IPS-15b (cell line): ENCODE measurements at regions not wholly inside any gene's neighbourhood (a gene's known extent, or its start where the extent isn't known, plus 50 kb on each side); places are given as distances from the start of the nearest gene placed in this dataset.
"Not testable (repeated sequence)": the region's sequence is repeated elsewhere in the genome, so short reads cannot be mapped to it uniquely, and the experiment has no call there.

ENCODE experiments used
- H3K27me3 ChIP-seq: one replicate; pipeline ENCODE4 v1.6.1; 2013; ENCODE audit warnings: low read length; ENCODE audit not compliant: control insufficient read depth, insufficient read depth
- H3K36me3 ChIP-seq: one replicate; pipeline ENCODE4 v1.6.1; 2013; ENCODE audit warnings: low read length; ENCODE audit not compliant: control insufficient read depth, insufficient read depth
- H3K4me1 ChIP-seq: one replicate; pipeline ENCODE4 v1.6.1; 2013; ENCODE audit warnings: mild to moderate bottlenecking, low read length; ENCODE audit not compliant: control insufficient read depth, insufficient read depth
- H3K4me3 ChIP-seq: one replicate; pipeline ENCODE4 v1.5.1; 2013; ENCODE audit warnings: low read depth, low read length
- H3K9ac ChIP-seq: one replicate; pipeline ENCODE4 v1.6.1; 2013; ENCODE audit warnings: low read depth, mild to moderate bottlenecking, low read length
- H3K9me3 ChIP-seq: one replicate; pipeline ENCODE4 v1.6.1; 2013; ENCODE audit warnings: mild to moderate bottlenecking, low read length; ENCODE audit not compliant: control insufficient read depth, insufficient read depth

DNA sequence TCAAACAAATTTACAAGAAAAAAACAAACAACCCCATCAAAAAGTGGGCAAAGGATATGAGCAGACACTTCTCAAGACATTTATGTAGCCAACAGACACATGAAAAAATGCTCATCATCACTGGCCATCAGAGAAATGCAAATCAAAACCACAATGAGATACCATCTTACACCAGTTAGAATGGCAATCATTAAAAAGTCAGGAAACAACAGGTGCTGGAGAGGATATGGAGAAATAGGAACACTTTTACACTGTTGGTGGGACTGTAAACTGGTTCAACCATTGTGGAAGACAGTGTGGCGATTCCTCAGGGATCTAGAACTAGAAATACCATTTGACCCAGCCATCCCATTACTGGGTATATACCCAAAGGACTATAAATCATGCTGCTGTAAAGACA lies 77.1 kb upstream of the SIM2 start:
- not testable (repeated sequence) for H3K9me3 ChIP-seq, H3K36me3 ChIP-seq, H3K4me1 ChIP-seq, H3K27me3 ChIP-seq, H3K4me3 ChIP-seq, H3K9ac ChIP-seq

GRCh38 chr21:36624105-36624504 lies 74.8 kb upstream of the SIM2 start:
- H3K4me1 ChIP-seq = no peaks in the 10 kb centered on the region
- no peak overlapping the region for H3K9ac ChIP-seq
- no peaks in the 10 kb centered on the region for H3K9me3 ChIP-seq
- H3K36me3 ChIP-seq = no peaks in the 10 kb centered on the region
- peaks cover 2% of the 10 kb centered on the region for H3K27me3 ChIP-seq
- H3K4me3 ChIP-seq = no peak overlapping the region

- no peaks in the 10 kb centered on the region for H3K4me1 ChIP-seq
- no peak overlapping the region for H3K9ac ChIP-seq
- H3K9me3 ChIP-seq = no peaks in the 10 kb centered on the region
Measured at GRCh38 chr21:36626791-36627190, 72.1 kb upstream of the SIM2 start.

DNA sequence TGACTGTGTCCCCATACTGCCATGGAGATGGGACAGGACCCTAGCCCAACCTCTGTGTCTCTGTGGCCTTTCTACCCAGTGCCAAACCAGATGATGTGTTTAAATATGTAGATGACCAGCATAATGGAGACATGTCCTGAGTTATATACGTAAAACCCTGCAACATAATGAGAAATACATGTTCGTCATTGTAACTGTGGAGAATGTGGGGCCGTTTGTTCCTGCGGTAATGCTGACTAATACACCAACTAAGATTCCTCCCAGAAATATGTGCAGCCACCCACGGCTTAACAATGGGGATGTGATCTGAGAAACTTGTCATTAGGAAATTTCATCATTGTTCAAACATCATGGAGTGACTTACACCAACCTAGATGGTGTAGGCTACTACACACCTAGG lies 71.7 kb upstream of the SIM2 start:
- Histone ChIP-seq H3K4me3 (no peak overlapping the region), H3K36me3 (no peaks in the 10 kb centered on the region), H3K27me3 (peaks cover 11% of the 10 kb centered on the region), H3K9me3 (no peaks in the 10 kb centered on the region), H3K9ac (no peak overlapping the region), H3K4me1 (no peaks in the 10 kb centered on the region)

More at GRCh38 chr21:36626791-36627190, 72.1 kb upstream of the SIM2 start:
- no peaks in the 10 kb centered on the region for H3K36me3 ChIP-seq
- no peak overlapping the region for H3K4me3 ChIP-seq
- H3K27me3 ChIP-seq = peaks cover 11% of the 10 kb centered on the region

DNA sequence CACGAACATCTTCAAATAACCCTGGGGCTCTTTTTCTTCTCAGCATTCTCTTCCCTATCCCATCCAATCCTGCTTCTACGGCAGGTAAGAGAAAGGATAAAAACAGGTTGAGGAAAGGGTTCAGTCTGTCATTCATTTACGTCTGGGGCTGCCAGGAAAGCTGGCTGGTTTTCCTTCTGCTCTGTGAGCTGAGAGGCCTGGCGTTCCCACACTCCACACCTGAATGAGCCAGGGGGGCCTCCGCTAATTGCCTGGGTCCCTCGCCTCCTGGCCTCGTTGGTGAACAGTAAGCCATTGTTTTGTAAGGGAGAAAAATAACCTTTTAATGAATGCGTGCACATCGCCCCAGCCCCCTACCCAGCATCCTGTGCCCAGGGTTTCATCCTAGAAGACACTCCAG lies 70.8 kb upstream of the SIM2 start:
- Histone ChIP-seq H3K27me3 (peaks cover 15% of the 10 kb centered on the region), H3K9me3 (no peaks in the 10 kb centered on the region), H3K9ac (no peak overlapping the region), H3K4me3 (no peak overlapping the region), H3K4me1 (no peaks in the 10 kb centered on the region), H3K36me3 (no peaks in the 10 kb centered on the region)

DNA sequence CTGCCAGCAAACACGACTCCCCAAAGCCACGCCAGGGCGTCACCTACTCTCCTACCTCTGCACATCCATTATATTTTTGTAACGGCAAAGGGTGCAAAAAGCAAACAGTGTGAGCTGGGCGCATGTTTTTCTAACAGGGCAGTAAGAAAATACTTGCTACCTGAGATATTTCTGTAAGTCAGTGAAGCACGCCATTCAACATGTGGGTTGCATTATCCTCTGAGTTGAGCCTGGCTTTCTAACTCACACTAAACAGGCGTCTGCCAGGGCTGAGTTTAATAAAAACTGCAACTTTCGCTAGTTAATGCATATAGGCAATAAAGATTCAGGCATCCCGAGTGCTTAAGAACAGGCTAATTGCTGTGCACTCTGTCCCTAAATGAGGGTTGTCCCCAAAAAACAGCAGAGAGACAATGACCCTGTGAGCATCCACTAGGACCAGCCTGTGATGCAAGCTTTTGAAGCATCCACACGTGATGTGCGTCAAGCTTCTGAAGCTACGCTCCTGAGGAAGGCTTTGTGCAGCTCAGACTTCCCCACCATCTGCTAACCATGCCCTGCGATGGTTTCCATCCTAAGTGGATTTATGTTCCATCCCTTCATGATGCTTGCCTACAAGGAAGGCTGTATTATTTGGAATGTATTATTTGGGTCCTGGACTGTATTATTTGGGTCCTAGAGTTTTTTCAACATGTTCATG lies 70.0 kb upstream of the SIM2 start:
- Histone ChIP-seq H3K9ac (no peak overlapping the region), H3K9me3 (no peaks in the 10 kb centered on the region), H3K27me3 (peaks cover 15% of the 10 kb centered on the region), H3K36me3 (no peaks in the 10 kb centered on the region), H3K4me3 (no peak overlapping the region), H3K4me1 (no peaks in the 10 kb centered on the region)

- Histone ChIP-seq H3K9ac (no peak overlapping the region), H3K9me3 (no peaks in the 10 kb centered on the region), H3K36me3 (no peaks in the 10 kb centered on the region), H3K27me3 (peaks cover 15% of the 10 kb centered on the region), H3K4me1 (no peaks in the 10 kb centered on the region), H3K4me3 (no peak overlapping the region)
Measured at GRCh38 chr21:36630485-36631206, 68.3 kb upstream of the SIM2 start.

- H3K4me3 ChIP-seq = no peak overlapping the region
- peaks cover 6% of the 10 kb centered on the region for H3K27me3 ChIP-seq
- H3K36me3 ChIP-seq = no peaks in the 10 kb centered on the region
- H3K9me3 ChIP-seq = no peaks in the 10 kb centered on the region
- no peak overlapping the region for H3K9ac ChIP-seq
- no peaks in the 10 kb centered on the region for H3K4me1 ChIP-seq
Measured at GRCh38 chr21:36636016-36636415, 62.9 kb upstream of the SIM2 start.

DNA sequence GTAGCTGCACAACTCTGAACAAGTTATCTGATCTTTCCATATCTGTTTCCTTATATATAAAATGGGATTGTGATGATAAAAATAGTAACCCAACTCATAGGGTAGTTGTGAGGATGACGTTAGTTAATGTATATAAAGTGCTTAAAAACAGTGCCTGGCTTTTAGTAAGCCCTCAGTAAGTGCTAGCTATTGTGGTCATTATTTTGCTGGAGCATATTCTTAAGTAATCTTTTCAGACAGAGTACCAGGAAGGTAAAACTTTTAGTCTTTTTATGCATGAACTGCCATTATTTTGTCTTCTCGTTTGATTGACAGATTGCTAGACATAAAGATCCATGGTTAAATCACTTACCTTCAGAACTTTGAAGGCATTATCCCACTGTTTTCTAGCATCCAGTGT lies 62.5 kb upstream of the SIM2 start:
- Histone ChIP-seq H3K9ac (no peak overlapping the region), H3K4me3 (no peak overlapping the region), H3K4me1 (no peaks in the 10 kb centered on the region), H3K36me3 (no peaks in the 10 kb centered on the region), H3K27me3 (peaks cover 4% of the 10 kb centered on the region), H3K9me3 (no peaks in the 10 kb centered on the region)

- no peak overlapping the region for H3K9ac ChIP-seq
- no peaks in the 10 kb centered on the region for H3K36me3 ChIP-seq
- no peak overlapping the region for H3K4me3 ChIP-seq
Measured at GRCh38 chr21:36639769-36640168, 59.1 kb upstream of the SIM2 start.

DNA sequence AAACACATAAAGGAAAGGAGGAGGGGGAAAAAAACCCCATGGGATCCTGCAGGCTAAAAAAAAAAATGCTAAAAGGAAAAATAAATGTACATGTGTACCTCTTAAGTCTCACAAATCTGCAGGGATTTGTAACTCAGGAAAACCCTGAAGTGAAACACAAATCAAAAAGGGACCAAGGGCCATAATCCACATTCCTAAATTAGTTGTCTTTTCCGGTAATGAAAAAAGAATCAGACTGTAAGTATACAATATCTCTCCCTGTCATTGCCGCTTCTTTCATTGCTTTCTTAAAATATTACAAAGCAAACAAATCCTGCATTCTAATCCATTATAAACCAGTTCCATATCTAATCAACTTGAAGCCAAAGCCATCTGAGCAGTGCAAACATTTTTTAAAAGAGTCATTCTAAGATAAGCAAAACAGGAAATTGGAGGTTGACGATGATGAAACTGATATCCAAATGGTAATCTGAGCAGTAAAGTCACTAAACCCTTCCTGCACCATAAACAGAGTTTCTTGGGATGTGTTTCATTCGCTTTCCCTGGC lies 58.7 kb upstream of the SIM2 start:
- H3K4me3 ChIP-seq = no peak overlapping the region
- H3K4me1 ChIP-seq = no peaks in the 10 kb centered on the region
- no peak overlapping the region for H3K9ac ChIP-seq
- no peaks in the 10 kb centered on the region for H3K27me3 ChIP-seq
- no peaks in the 10 kb centered on the region for H3K9me3 ChIP-seq
- H3K36me3 ChIP-seq = no peaks in the 10 kb centered on the region

More at GRCh38 chr21:36639769-36640168, 59.1 kb upstream of the SIM2 start:
- no peaks in the 10 kb centered on the region for H3K27me3 ChIP-seq
- no peaks in the 10 kb centered on the region for H3K9me3 ChIP-seq
- no peaks in the 10 kb centered on the region for H3K4me1 ChIP-seq

GRCh38 chr21:36640721-36641244 lies 58.1 kb upstream of the SIM2 start:
- no peak overlapping the region for H3K4me3 ChIP-seq
- no peaks in the 10 kb centered on the region for H3K9me3 ChIP-seq
- H3K9ac ChIP-seq = no peak overlapping the region
- H3K27me3 ChIP-seq = no peaks in the 10 kb centered on the region
- no peaks in the 10 kb centered on the region for H3K4me1 ChIP-seq
- H3K36me3 ChIP-seq = no peaks in the 10 kb centered on the region
